GM19463 (cell line): ENCODE measurements at regions not wholly inside any gene's neighbourhood (a gene's known extent, or its start where the extent isn't known, plus 50 kb on each side); places are given as distances from the start of the nearest gene placed in this dataset.

Experiments used
- ATAC-seq: cut with Tn5 transposase; IDR thresholded peaks from one replicate; pipeline ENCODE4 v1.9.1; 2021; ENCODE audit warnings: mild to moderate bottlenecking, moderate library complexity; ENCODE audit not compliant: unreplicated experiment

GRCh38 chr13:95494082-95494681 is 58.3 kb upstream of the CLDN10 start:
- peak; percentile 66 for ATAC-seq

GRCh38 chr13:95496485-95496884 is 56.0 kb upstream of the CLDN10 start:
- no peak for ATAC-seq

DNA sequence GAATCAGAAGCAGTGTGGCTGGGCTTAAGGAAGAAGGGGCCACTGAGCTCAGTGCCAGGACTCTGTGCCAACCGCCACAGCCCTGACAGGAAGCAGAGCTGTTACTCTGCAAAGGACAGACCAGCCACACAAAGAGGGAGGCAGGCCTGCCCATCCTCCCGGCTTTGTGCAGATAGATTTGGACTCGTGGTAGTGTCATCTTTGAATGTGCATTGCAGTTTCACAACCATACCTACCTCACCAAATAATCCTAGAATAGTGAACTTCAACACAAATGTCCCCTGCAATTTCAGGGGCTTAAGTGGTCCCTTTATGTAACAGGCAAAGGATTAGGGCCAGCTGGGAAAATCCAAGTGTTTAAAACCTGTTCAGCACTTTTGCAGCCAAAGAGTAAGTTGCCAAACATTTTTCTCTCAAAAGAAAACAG is 55.1 kb upstream of the CLDN10 start:
- no peak for ATAC-seq

GRCh38 chr13:95498886-95499285 is 53.6 kb upstream of the CLDN10 start:
- ATAC-seq = no peak

DNA sequence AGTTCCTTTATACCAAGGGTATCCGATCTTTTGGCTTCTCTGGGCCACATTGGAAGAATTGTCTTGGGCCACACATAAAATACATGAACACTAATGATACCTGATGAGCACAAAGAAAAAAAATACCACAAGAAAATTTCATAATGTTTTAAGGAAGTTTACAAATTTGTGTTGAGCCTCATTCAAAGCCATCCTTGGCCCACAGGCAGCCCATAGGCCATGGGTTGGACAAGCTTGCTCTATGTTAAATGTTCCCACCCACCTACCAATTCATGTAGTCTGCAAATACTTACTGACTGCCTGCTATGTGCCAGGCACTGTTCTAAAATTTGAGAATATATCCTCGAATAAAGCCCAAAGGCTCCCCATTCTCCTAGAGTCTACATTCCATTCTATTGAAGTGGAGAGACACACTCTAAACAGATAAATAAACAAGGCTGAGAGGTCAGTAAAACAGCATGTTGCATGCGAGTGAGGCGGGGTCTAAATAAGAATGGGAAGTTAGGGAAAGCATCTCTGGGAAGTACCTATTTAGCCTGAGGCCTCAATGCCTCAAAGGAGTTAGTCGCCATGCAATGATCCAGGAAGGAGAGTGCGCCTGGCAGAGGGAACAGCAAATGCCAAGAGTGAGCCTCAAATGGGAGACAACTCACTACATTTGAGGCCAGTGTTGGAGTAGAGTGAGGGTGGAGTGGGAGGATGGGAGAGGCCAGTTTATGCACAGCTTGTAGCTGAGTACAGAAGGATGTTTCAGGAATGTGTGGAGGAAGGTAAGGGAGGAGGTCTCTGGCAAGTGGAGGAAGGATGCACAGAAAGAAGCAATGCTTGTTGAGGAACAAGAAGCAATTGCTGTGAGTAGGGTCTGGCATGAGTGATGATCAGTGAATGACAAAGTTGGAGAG is 52.5 kb upstream of the CLDN10 start:
- ATAC-seq = no peak

- ATAC-seq = no peak
Measured at GRCh38 chr13:95502216-95502615, 50.3 kb upstream of the CLDN10 start.
